Panc1 (cell line): ENCODE measurements at regions not wholly inside any gene's neighbourhood (a gene's known extent, or its start where the extent isn't known, plus 50 kb on each side); places are given as distances from the start of the nearest gene placed in this dataset.

ENCODE experiments used
- POLR2AphosphoS5 ChIP-seq: IDR thresholded peaks from 2 replicates; pipeline ENCODE4 v1.6.1; 2012; ENCODE audit warnings: mild to moderate bottlenecking, low read depth, low read length, moderate library complexity
- SIN3A ChIP-seq: IDR thresholded peaks from 2 replicates; pipeline ENCODE4 v1.6.1; 2012; ENCODE audit warnings: low read depth, mild to moderate bottlenecking, low read length, moderate library complexity, borderline replicate concordance; ENCODE audit not compliant: insufficient read depth
- TF ChIP-seq, protein P1 (sequence below): fragments of 450-650 bp; IDR thresholded peaks from 2 replicates; pipeline ENCODE4 v1.5.1; 2017; ENCODE audit warnings: mild to moderate bottlenecking

DNA sequence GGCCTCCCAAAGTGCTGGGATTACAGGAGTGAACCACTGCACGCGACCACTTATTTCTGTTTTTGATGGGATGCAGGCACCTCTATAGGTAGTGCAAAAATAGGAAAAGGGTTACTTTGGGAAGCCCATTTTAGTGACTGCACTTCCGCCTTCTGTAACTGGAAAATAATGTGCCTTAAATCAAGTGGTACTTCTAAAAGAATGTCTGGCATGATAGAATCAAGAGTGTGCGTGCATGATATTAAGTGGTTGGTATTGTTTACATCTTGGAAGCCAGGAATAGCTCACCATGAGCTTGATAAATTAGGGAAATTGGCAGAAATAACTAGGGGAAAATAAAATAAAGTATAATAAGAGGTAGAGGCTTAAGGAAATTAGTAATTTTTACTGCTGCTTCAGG lies 1067.0 kb downstream of the ADGRL2 start:
- TF ChIP-seq, protein P1, sequence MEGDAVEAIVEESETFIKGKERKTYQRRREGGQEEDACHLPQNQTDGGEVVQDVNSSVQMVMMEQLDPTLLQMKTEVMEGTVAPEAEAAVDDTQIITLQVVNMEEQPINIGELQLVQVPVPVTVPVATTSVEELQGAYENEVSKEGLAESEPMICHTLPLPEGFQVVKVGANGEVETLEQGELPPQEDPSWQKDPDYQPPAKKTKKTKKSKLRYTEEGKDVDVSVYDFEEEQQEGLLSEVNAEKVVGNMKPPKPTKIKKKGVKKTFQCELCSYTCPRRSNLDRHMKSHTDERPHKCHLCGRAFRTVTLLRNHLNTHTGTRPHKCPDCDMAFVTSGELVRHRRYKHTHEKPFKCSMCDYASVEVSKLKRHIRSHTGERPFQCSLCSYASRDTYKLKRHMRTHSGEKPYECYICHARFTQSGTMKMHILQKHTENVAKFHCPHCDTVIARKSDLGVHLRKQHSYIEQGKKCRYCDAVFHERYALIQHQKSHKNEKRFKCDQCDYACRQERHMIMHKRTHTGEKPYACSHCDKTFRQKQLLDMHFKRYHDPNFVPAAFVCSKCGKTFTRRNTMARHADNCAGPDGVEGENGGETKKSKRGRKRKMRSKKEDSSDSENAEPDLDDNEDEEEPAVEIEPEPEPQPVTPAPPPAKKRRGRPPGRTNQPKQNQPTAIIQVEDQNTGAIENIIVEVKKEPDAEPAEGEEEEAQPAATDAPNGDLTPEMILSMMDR, result no peak
- no peak for TF ChIP-seq SIN3A
- no peak for TF ChIP-seq POLR2AphosphoS5
